ENCODE measurements at regions not wholly inside any gene's neighbourhood (a gene's known extent, or its start where the extent isn't known, plus 50 kb on each side); places are given as distances from the start of the nearest gene placed in this dataset.
A peak's percentile ranks its signal among the peaks of the same experiment; 100 is the strongest.

DNA sequence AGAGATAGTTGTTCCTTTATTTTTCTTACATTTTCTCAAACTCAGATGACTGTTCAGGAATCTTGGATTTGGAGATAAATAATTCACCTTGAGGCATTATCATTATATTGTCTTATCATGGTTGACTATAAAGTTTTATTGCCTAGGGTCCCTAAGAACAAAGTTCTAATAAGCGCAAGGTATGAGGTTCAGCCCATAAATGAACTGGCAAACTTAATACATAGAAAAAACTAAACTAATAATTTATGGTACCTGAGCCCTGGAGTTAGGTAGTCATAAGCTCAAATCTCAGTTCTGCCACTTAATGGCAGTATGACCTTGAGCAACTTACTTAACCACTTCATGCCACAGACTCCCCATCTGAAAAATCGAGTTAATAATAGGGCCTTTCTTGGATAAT is 334.0 kb upstream of the PBX1 start:
- DNase-seq: peak; percentile 9 to 59
- Histone ChIP-seq H3K36me3 (ENCODE audit: control insufficient read depth, insufficient read depth, low read length) (no peaks in the 10 kb centered on the region), H3K27ac (ENCODE audit: low read length) (no peak overlapping the region), H3K9me3 (ENCODE audit: control insufficient read depth, low read depth, low read length) (no peaks in the 10 kb centered on the region), H3K4me3 (ENCODE audit: low read length) (no peak overlapping the region), H3K27me3 (ENCODE audit: control insufficient read depth, insufficient read depth, low read length) (no peaks in the 10 kb centered on the region), H3K4me1 (ENCODE audit: control insufficient read depth, insufficient read depth, low read length) (no peaks in the 10 kb centered on the region)
- no CpG with 5 or more reads among the region's 2 CpGs for WGBS (ENCODE audit: insufficient coverage, low lambda C conversion rate)

GRCh38 chr1:164226977-164227376 is 332.0 kb upstream of the PBX1 start:
- Histone ChIP-seq H3K27me3 (ENCODE audit: control insufficient read depth, insufficient read depth, low read length) (no peaks in the 10 kb centered on the region), H3K36me3 (ENCODE audit: control insufficient read depth, insufficient read depth, low read length) (no peaks in the 10 kb centered on the region), H3K4me3 (ENCODE audit: low read length) (no peak overlapping the region), H3K27ac (ENCODE audit: low read length) (no peak overlapping the region), H3K4me1 (ENCODE audit: control insufficient read depth, insufficient read depth, low read length) (no peaks in the 10 kb centered on the region), H3K9me3 (ENCODE audit: control insufficient read depth, low read depth, low read length) (no peaks in the 10 kb centered on the region)
- 80% methylated on average over 1 of the region's 4 CpGs for WGBS (ENCODE audit: insufficient coverage, low lambda C conversion rate)
- DNase-seq: no peak

- Histone ChIP-seq H3K27ac (ENCODE audit: low read length) (no peak overlapping the region), H3K36me3 (ENCODE audit: control insufficient read depth, insufficient read depth, low read length) (no peaks in the 10 kb centered on the region), H3K4me3 (ENCODE audit: low read length) (no peak overlapping the region), H3K9me3 (ENCODE audit: control insufficient read depth, low read depth, low read length) (no peaks in the 10 kb centered on the region), H3K4me1 (ENCODE audit: control insufficient read depth, insufficient read depth, low read length) (no peaks in the 10 kb centered on the region), H3K27me3 (ENCODE audit: control insufficient read depth, insufficient read depth, low read length) (no peaks in the 10 kb centered on the region)
- DNase-seq: no peak
- 75% methylated on average over 4 of the region's 6 CpGs for WGBS (ENCODE audit: insufficient coverage, low lambda C conversion rate)
Measured at GRCh38 chr1:164228928-164229327, 330.1 kb upstream of the PBX1 start.

DNA sequence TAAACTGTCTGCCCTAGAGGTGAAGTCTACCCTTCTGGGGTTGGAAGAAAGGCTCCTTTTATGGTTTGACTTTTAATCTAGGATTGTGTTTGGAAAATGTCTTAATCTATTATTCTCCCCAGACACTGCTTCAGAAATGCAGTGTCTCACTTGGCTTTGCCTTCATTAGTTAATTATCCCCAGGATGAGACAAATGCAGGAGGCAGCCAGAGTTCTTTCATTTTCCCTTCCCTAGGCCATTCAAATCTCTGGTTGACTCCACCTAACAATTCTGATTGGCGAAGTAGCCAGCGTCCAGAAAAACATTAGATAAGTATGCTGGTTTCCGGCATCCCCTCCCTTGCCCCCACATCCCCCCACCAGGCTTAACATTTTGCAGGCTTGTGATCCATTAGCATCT is 325.8 kb upstream of the PBX1 start:
- DNase-seq: no peak
- H3K4me1 ChIP-seq (ENCODE audit: control insufficient read depth, insufficient read depth, low read length): no peaks in the 10 kb centered on the region
- H3K36me3 ChIP-seq (ENCODE audit: control insufficient read depth, insufficient read depth, low read length): no peaks in the 10 kb centered on the region
- no CpG with 5 or more reads among the region's 3 CpGs for WGBS (ENCODE audit: insufficient coverage, low lambda C conversion rate)
- no peaks in the 10 kb centered on the region for H3K27me3 ChIP-seq (ENCODE audit: control insufficient read depth, insufficient read depth, low read length)
- H3K27ac ChIP-seq (ENCODE audit: low read length): no peak overlapping the region
- no peaks in the 10 kb centered on the region for H3K9me3 ChIP-seq (ENCODE audit: control insufficient read depth, low read depth, low read length)
- no peak overlapping the region for H3K4me3 ChIP-seq (ENCODE audit: low read length)

DNA sequence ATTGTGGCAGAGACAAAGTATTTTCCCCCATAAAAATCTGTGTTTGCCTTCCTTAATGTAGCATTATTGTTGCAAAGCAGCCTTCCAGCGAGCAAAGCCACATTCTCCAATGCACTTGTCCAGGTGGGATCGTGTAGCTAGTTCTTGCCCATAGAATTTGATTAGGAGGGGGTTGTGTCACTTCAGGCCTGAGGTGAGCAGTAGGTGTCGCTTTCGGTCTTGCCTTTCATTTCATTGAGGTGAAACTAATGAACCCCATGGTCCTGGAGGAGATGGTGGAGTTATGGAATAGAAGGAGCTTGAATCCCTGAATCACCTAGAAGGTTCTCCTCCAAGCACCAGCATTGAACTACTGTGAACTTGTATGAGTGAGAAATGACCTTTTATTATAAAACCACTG is 318.9 kb upstream of the PBX1 start:
- Histone ChIP-seq H3K9me3 (ENCODE audit: control insufficient read depth, low read depth, low read length) (peaks cover 4% of the 10 kb centered on the region), H3K27ac (ENCODE audit: low read length) (no peak overlapping the region), H3K36me3 (ENCODE audit: control insufficient read depth, insufficient read depth, low read length) (no peaks in the 10 kb centered on the region), H3K4me1 (ENCODE audit: control insufficient read depth, insufficient read depth, low read length) (no peaks in the 10 kb centered on the region), H3K27me3 (ENCODE audit: control insufficient read depth, insufficient read depth, low read length) (no peaks in the 10 kb centered on the region), H3K4me3 (ENCODE audit: low read length) (no peak overlapping the region)
- peak; percentile 17 to 32 for DNase-seq
- no CpG with 5 or more reads among the region's 4 CpGs for WGBS (ENCODE audit: insufficient coverage, low lambda C conversion rate)

- Histone ChIP-seq H3K4me3 (ENCODE audit: low read length) (no peak overlapping the region), H3K36me3 (ENCODE audit: control insufficient read depth, insufficient read depth, low read length) (no peaks in the 10 kb centered on the region), H3K9me3 (ENCODE audit: control insufficient read depth, low read depth, low read length) (no peaks in the 10 kb centered on the region), H3K4me1 (ENCODE audit: control insufficient read depth, insufficient read depth, low read length) (no peaks in the 10 kb centered on the region), H3K27ac (ENCODE audit: low read length) (no peak overlapping the region), H3K27me3 (ENCODE audit: control insufficient read depth, insufficient read depth, low read length) (no peaks in the 10 kb centered on the region)
- no peak for DNase-seq
Measured at GRCh38 chr1:164250365-164250764, 308.6 kb upstream of the PBX1 start.

DNA sequence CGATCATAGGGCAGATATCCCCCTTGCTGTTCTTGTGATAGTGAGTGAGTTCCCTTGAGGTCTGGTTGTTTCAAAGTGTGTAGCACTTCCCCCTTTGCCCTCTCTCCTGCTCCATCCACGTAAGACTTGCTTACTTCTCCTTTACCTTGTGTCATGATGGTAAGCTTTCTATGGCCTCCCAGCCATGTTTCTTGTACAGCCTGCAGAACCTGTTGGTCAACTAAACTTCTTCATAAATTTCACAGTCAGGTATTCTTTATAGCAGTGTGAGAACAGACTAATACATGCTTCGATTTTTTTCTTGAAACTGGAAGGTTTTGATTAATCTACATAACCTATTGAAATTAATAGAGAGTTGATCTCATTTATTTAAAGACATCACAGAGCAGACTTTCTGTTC is 302.5 kb upstream of the PBX1 start:
- Histone ChIP-seq H3K36me3 (ENCODE audit: control insufficient read depth, insufficient read depth, low read length) (no peaks in the 10 kb centered on the region), H3K4me3 (ENCODE audit: low read length) (no peak overlapping the region), H3K27ac (ENCODE audit: low read length) (no peak overlapping the region), H3K4me1 (ENCODE audit: control insufficient read depth, insufficient read depth, low read length) (no peaks in the 10 kb centered on the region), H3K9me3 (ENCODE audit: control insufficient read depth, low read depth, low read length) (no peaks in the 10 kb centered on the region), H3K27me3 (ENCODE audit: control insufficient read depth, insufficient read depth, low read length) (no peaks in the 10 kb centered on the region)
- WGBS (ENCODE audit: insufficient coverage, low lambda C conversion rate): 92% methylated on average over 2 of the region's 3 CpGs
- DNase-seq: no peak

GRCh38 chr1:164261691-164262240 is 297.2 kb upstream of the PBX1 start:
- Histone ChIP-seq H3K4me3 (ENCODE audit: low read length) (no peak overlapping the region), H3K9me3 (ENCODE audit: control insufficient read depth, low read depth, low read length) (no peaks in the 10 kb centered on the region), H3K4me1 (ENCODE audit: control insufficient read depth, insufficient read depth, low read length) (no peaks in the 10 kb centered on the region), H3K27ac (ENCODE audit: low read length) (no peak overlapping the region), H3K27me3 (ENCODE audit: control insufficient read depth, insufficient read depth, low read length) (no peaks in the 10 kb centered on the region), H3K36me3 (ENCODE audit: control insufficient read depth, insufficient read depth, low read length) (no peaks in the 10 kb centered on the region)
- peak in 1 of 2 donors; percentile 62 for DNase-seq
- WGBS (ENCODE audit: insufficient coverage, low lambda C conversion rate): no CpG with 5 or more reads among the region's 2 CpGs

DNA sequence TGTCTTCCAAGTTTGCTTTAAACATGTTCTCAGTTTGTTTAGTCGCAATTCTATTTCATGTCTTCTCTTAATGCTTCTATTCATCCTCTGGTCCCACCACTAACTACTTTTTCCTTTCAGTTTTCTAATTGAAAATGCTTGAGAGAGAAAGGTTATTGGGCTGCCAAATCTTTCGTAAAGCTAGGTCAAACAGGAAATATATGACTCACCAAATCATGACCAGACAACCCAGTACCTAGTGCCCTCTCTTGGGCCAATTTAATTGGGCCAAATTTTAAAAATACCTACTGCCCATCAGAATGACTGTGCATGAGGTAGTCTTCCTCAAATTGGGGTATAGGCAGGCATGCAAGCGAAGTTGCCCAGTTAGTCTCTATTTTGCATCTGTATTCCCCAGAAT is 295.4 kb upstream of the PBX1 start:
- Histone ChIP-seq H3K4me3 (ENCODE audit: low read length) (no peak overlapping the region), H3K27ac (ENCODE audit: low read length) (no peak overlapping the region), H3K9me3 (ENCODE audit: control insufficient read depth, low read depth, low read length) (no peaks in the 10 kb centered on the region), H3K4me1 (ENCODE audit: control insufficient read depth, insufficient read depth, low read length) (no peaks in the 10 kb centered on the region), H3K36me3 (ENCODE audit: control insufficient read depth, insufficient read depth, low read length) (no peaks in the 10 kb centered on the region), H3K27me3 (ENCODE audit: control insufficient read depth, insufficient read depth, low read length) (no peaks in the 10 kb centered on the region)
- DNase-seq: no peak
- 100% methylated on average over 1 of the region's 3 CpGs for WGBS (ENCODE audit: insufficient coverage, low lambda C conversion rate)

DNA sequence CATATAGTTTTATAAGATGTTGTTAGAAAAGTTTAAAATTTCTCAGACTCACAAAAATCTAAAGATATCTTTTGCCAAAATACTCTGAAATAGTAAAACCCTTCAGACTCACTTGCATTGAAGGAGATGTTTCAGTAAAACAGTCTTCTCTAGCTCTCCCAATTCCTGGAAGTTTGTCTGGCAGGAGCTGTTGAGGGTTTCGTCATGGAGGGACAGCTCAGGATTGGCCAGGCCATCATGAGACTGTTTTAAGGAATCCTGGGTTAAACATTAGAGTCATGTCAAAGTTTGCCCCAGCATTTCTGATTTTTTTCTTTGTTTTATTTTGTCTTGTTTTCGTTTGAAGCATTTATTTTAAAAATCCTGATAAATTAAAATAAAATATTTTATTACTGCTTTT is 293.8 kb upstream of the PBX1 start:
- Histone ChIP-seq H3K27me3 (ENCODE audit: control insufficient read depth, insufficient read depth, low read length) (no peaks in the 10 kb centered on the region), H3K4me1 (ENCODE audit: control insufficient read depth, insufficient read depth, low read length) (no peaks in the 10 kb centered on the region), H3K36me3 (ENCODE audit: control insufficient read depth, insufficient read depth, low read length) (no peaks in the 10 kb centered on the region), H3K4me3 (ENCODE audit: low read length) (no peak overlapping the region), H3K9me3 (ENCODE audit: control insufficient read depth, low read depth, low read length) (no peaks in the 10 kb centered on the region), H3K27ac (ENCODE audit: low read length) (no peak overlapping the region)
- WGBS (ENCODE audit: insufficient coverage, low lambda C conversion rate): 60% methylated on average over 1 of the region's 2 CpGs
- DNase-seq: no peak

- Histone ChIP-seq H3K4me3 (ENCODE audit: low read length) (no peak overlapping the region), H3K4me1 (ENCODE audit: control insufficient read depth, insufficient read depth, low read length) (no peaks in the 10 kb centered on the region), H3K9me3 (ENCODE audit: control insufficient read depth, low read depth, low read length) (peaks cover 5% of the 10 kb centered on the region), H3K27me3 (ENCODE audit: control insufficient read depth, insufficient read depth, low read length) (no peaks in the 10 kb centered on the region), H3K27ac (ENCODE audit: low read length) (no peak overlapping the region), H3K36me3 (ENCODE audit: control insufficient read depth, insufficient read depth, low read length) (no peaks in the 10 kb centered on the region)
- no peak for DNase-seq
Measured at GRCh38 chr1:164272156-164272555, 286.8 kb upstream of the PBX1 start.

Data from large intestine (tissue), 3 donors.